ENCODE measurements at regions not wholly inside any gene's neighbourhood (a gene's known extent, or its start where the extent isn't known, plus 50 kb on each side); places are given as distances from the start of the nearest gene placed in this dataset.

- in situ Hi-C loops (cut with HindIII; ENCODE audit: low sequenced_read_pairs), result no loop called here
Observed at GRCh38 chr9:93900971-93901861, 53.9 kb downstream of the BARX1 start.

GRCh38 chr9:93900436-93900819 lies 54.7 kb downstream of the BARX1 start:
- in situ Hi-C loops (cut with HindIII; ENCODE audit: low sequenced_read_pairs), result no loop called here

- in situ Hi-C loops (cut with HindIII; ENCODE audit: low sequenced_read_pairs), result no loop called here
Observed at GRCh38 chr9:93899609-93900435, 55.3 kb downstream of the BARX1 start.

GRCh38 chr9:93898502-93899426 lies 56.4 kb downstream of the BARX1 start:
- in situ Hi-C loops (cut with HindIII; ENCODE audit: low sequenced_read_pairs), result no loop called here

- in situ Hi-C loops (cut with HindIII; ENCODE audit: low sequenced_read_pairs), result no loop called here
Observed at GRCh38 chr9:93898026-93898425, 57.1 kb downstream of the BARX1 start.

- in situ Hi-C loops (cut with HindIII; ENCODE audit: low sequenced_read_pairs), result no loop called here
Observed at GRCh38 chr9:93897075-93897970, 57.8 kb downstream of the BARX1 start.

GRCh38 chr9:93896496-93897033 lies 58.6 kb downstream of the BARX1 start:
- in situ Hi-C loops (cut with HindIII; ENCODE audit: low sequenced_read_pairs), result no loop called here

GRCh38 chr9:93896093-93896492 lies 59.1 kb downstream of the BARX1 start:
- in situ Hi-C loops (cut with HindIII; ENCODE audit: low sequenced_read_pairs), result no loop called here

GRCh38 chr9:93895535-93895934 lies 59.6 kb downstream of the BARX1 start:
- in situ Hi-C loops (cut with HindIII; ENCODE audit: low sequenced_read_pairs), result no loop called here

- in situ Hi-C loops (cut with HindIII; ENCODE audit: low sequenced_read_pairs), result no loop called here
Observed at GRCh38 chr9:93894691-93895079, 60.5 kb downstream of the BARX1 start.

GRCh38 chr9:93893899-93894690 lies 61.1 kb downstream of the BARX1 start:
- in situ Hi-C loops (cut with HindIII; ENCODE audit: low sequenced_read_pairs), result no loop called here

GRCh38 chr9:93893194-93893593 lies 62.0 kb downstream of the BARX1 start:
- in situ Hi-C loops (cut with HindIII; ENCODE audit: low sequenced_read_pairs), result no loop called here

GRCh38 chr9:93892748-93893147 lies 62.4 kb downstream of the BARX1 start:
- in situ Hi-C loops (cut with HindIII; ENCODE audit: low sequenced_read_pairs), result no loop called here

- in situ Hi-C loops (cut with HindIII; ENCODE audit: low sequenced_read_pairs), result no loop called here
Observed at GRCh38 chr9:93891549-93892310, 63.4 kb downstream of the BARX1 start.

GRCh38 chr9:93891050-93891449 lies 64.1 kb downstream of the BARX1 start:
- in situ Hi-C loops (cut with HindIII; ENCODE audit: low sequenced_read_pairs), result no loop called here

GRCh38 chr9:93890436-93890935 lies 64.7 kb downstream of the BARX1 start:
- in situ Hi-C loops (cut with HindIII; ENCODE audit: low sequenced_read_pairs), result no loop called here

- in situ Hi-C loops (cut with HindIII; ENCODE audit: low sequenced_read_pairs), result no loop called here
Observed at GRCh38 chr9:93886911-93887310, 68.2 kb downstream of the BARX1 start.

GRCh38 chr9:93884808-93885207 lies 70.3 kb downstream of the BARX1 start:
- in situ Hi-C loops (cut with HindIII; ENCODE audit: low sequenced_read_pairs), result no loop called here
